Keratinocyte (primary cell): ENCODE measurements at regions not wholly inside any gene's neighbourhood (a gene's known extent, or its start where the extent isn't known, plus 50 kb on each side); places are given as distances from the start of the nearest gene placed in this dataset.

Experiments used
- DNase-seq: peaks from one replicate; pipeline ENCODE4 v3.0.0-alpha.2; 2011; ENCODE audit warnings: low read depth, missing footprints, low spot score
- FAIRE-seq: peaks from 2 replicates; lab custom pipeline; 2011; peaks lifted over from hg19 to GRCh38; lab: Jason Lieb, UNC
- H2AFZ ChIP-seq: 2 replicates; pipeline ENCODE4 v1.6.0; 2012; ENCODE audit warnings: low read length, control low read depth, inconsistent platforms; ENCODE audit not compliant: control insufficient read depth
- H3K27ac ChIP-seq: 2 replicates; pipeline ENCODE4 v1.5.1; 2011; ENCODE audit warnings: low read length; ENCODE audit not compliant: control insufficient read depth, insufficient read depth
- H3K27me3 ChIP-seq: 3 replicates; pipeline ENCODE4 v1.6.0; 2011; ENCODE audit warnings: low read length; ENCODE audit not compliant: control insufficient read depth, insufficient read depth; ENCODE audit errors: extremely low read depth
- H3K36me3 ChIP-seq, 2 experiments: 2 replicates in 1 of 2; 3 replicates in 1 of 2; pipeline ENCODE4 v1.5.1; 2011; ENCODE audit warnings: low read length in 2 of 2, mild to moderate bottlenecking in 1 of 2; ENCODE audit not compliant: control insufficient read depth in 2 of 2, insufficient read depth in 2 of 2; ENCODE audit errors: extremely low read depth in 1 of 2
- H3K4me1 ChIP-seq: 3 replicates; pipeline ENCODE4 v1.5.1; 2011; ENCODE audit warnings: low read length; ENCODE audit not compliant: control insufficient read depth, insufficient read depth; ENCODE audit errors: extremely low read depth
- H3K4me2 ChIP-seq: 3 replicates; pipeline ENCODE4 v1.6.0; 2011; ENCODE audit warnings: low read depth, low read length; ENCODE audit not compliant: control insufficient read depth, insufficient read depth; ENCODE audit errors: extremely low read depth
- H3K4me3 ChIP-seq, 3 experiments: fragments of 200-600 bp in 1 of 3; sonication (generic) in 1 of 3; 2 replicates in 2 of 3; 3 replicates in 1 of 3; pipeline ENCODE4 v1.5.1; 2011 to 2016; ENCODE audit warnings: low read length in 3 of 3, mild to moderate bottlenecking in 3 of 3, control low read depth in 2 of 3, inconsistent platforms in 1 of 3, low read depth in 1 of 3, mixed read lengths in 1 of 3, mixed run types in 1 of 3, moderate library complexity in 1 of 3; ENCODE audit not compliant: control insufficient read depth in 2 of 3, insufficient read depth in 2 of 3; ENCODE audit errors: extremely low read depth in 1 of 3
- H3K79me2 ChIP-seq: 2 replicates; pipeline ENCODE4 v1.6.0; 2012; ENCODE audit warnings: low read length; ENCODE audit not compliant: control insufficient read depth, insufficient read depth
- H3K9ac ChIP-seq: 3 replicates; pipeline ENCODE4 v1.6.0; 2011; ENCODE audit warnings: low read length; ENCODE audit not compliant: control insufficient read depth, insufficient read depth; ENCODE audit errors: extremely low read depth
- H3K9me1 ChIP-seq: 3 replicates; pipeline ENCODE4 v1.6.0; 2011; ENCODE audit warnings: low read length; ENCODE audit not compliant: control insufficient read depth, insufficient read depth; ENCODE audit errors: extremely low read depth
- H3K9me3 ChIP-seq: 2 replicates; pipeline ENCODE4 v1.5.1; 2012; ENCODE audit warnings: low read depth, low read length; ENCODE audit not compliant: control insufficient read depth
- H4K20me1 ChIP-seq: 3 replicates; pipeline ENCODE4 v1.6.0; 2011; ENCODE audit warnings: low read length; ENCODE audit not compliant: control insufficient read depth, insufficient read depth; ENCODE audit errors: extremely low read depth
- EZH2 ChIP-seq: IDR thresholded peaks from one replicate; pipeline ENCODE4 v1.6.1; 2012; ENCODE audit warnings: inconsistent platforms, mild to moderate bottlenecking, low read length, moderate library complexity
- dilution Hi-C: fragments of 300-500 bp; cut with MboI; formaldehyde crosslinking; loops from one replicate; pipeline ENCODE4 v1.7.0; 2020; ENCODE audit warnings: low sequenced_read_pairs; ENCODE audit not compliant: extremely low pct_ligation_motif_present
- TF ChIP-seq, protein P1 (sequence below), 3 experiments: IDR thresholded peaks in 1 of 3; conservative IDR thresholded peaks in 1 of 3; optimal IDR thresholded peaks in 1 of 3; 2 replicates in 2 of 3; 3 replicates in 1 of 3; pipeline versions ENCODE3 to v1.5.1; 2011; ENCODE audit warnings: low read length in 3 of 3, mild to moderate bottlenecking in 3 of 3, moderate library complexity in 2 of 3, control low read depth in 1 of 3, inconsistent platforms in 1 of 3; ENCODE audit not compliant: insufficient read depth in 2 of 3; ENCODE audit errors: extremely low read depth in 1 of 3

DNA sequence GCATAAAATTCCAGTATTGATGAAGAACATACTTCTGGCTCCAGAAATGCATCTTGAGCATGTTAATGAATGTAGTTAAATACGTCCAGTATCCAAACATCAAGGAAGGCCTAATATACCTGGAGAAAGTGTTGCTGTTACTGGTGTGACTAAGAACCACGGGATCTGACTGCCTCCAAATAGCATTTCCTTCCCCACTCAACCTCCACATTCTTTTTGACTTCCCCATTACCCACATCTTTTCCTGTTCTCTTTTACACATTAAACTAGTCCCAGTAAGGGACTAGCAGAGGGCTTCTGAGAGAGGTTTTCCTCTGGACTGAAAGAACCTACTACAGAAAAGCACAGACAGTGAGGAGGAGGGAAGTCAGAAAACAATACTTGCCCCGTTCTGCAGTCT, 482.8 kb upstream of the HTR2C start:
- no peak overlapping the region for H3K4me2 ChIP-seq
- no peak for TF ChIP-seq EZH2
- TF ChIP-seq, protein P1, sequence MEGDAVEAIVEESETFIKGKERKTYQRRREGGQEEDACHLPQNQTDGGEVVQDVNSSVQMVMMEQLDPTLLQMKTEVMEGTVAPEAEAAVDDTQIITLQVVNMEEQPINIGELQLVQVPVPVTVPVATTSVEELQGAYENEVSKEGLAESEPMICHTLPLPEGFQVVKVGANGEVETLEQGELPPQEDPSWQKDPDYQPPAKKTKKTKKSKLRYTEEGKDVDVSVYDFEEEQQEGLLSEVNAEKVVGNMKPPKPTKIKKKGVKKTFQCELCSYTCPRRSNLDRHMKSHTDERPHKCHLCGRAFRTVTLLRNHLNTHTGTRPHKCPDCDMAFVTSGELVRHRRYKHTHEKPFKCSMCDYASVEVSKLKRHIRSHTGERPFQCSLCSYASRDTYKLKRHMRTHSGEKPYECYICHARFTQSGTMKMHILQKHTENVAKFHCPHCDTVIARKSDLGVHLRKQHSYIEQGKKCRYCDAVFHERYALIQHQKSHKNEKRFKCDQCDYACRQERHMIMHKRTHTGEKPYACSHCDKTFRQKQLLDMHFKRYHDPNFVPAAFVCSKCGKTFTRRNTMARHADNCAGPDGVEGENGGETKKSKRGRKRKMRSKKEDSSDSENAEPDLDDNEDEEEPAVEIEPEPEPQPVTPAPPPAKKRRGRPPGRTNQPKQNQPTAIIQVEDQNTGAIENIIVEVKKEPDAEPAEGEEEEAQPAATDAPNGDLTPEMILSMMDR (optimal IDR thresholded peaks at IDR 0.05 in 1 of 3, IDR thresholded peaks at IDR 0.05 in 1 of 3, conservative IDR thresholded peaks at IDR 0.05 in 1 of 3; ENCODE audit: extremely low read depth in 1 of 3, insufficient read depth in 2 of 3, low read length in 3 of 3) = no peak
- H3K9me1 ChIP-seq = no peaks in the 10 kb centered on the region
- no peak for FAIRE-seq
- H3K79me2 ChIP-seq = no peaks in the 10 kb centered on the region
- no peaks in the 10 kb centered on the region for H3K36me3 ChIP-seq
- no peak overlapping the region for H2AFZ ChIP-seq
- dilution Hi-C loops = no loop called here
- no peaks in the 10 kb centered on the region for H3K27me3 ChIP-seq
- H4K20me1 ChIP-seq = no peaks in the 10 kb centered on the region
- H3K4me1 ChIP-seq = no peaks in the 10 kb centered on the region
- no peak for DNase-seq
- no peak overlapping the region for H3K9ac ChIP-seq
- H3K9me3 ChIP-seq = no peaks in the 10 kb centered on the region
- H3K4me3 ChIP-seq = no peak overlapping the region
- no peak overlapping the region for H3K27ac ChIP-seq

DNA sequence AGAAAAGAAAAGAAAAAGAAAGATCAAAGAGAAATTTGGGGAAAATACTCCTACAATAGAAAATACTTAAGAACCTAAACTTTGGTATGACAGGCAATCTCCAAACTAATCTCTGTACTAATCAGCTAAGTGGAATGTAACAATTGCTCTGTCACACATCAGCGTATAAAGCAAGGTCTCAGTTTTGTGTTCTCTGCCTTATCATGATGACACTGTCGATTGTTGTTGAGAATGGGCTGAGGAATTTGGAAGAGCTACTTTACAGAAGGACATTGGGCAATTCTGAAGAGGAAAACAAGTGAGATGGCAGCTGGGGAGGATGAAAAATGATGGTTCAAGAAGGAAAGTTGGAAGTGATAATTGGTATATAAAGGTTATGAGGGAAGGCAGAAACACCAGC, 486.0 kb upstream of the HTR2C start:
- Histone ChIP-seq H3K4me3 (no peak overlapping the region), H3K9ac (no peak overlapping the region), H3K79me2 (no peaks in the 10 kb centered on the region), H3K4me1 (no peaks in the 10 kb centered on the region), H3K4me2 (no peak overlapping the region), H4K20me1 (no peaks in the 10 kb centered on the region), H2AFZ (no peak overlapping the region), H3K9me1 (no peaks in the 10 kb centered on the region), H3K9me3 (no peaks in the 10 kb centered on the region), H3K36me3 (no peaks in the 10 kb centered on the region), H3K27ac (no peak overlapping the region), H3K27me3 (no peaks in the 10 kb centered on the region)
- no peak for FAIRE-seq
- DNase-seq = no peak
- TF ChIP-seq, protein P1 (optimal IDR thresholded peaks at IDR 0.05 in 1 of 3, IDR thresholded peaks at IDR 0.05 in 1 of 3, conservative IDR thresholded peaks at IDR 0.05 in 1 of 3; ENCODE audit: extremely low read depth in 1 of 3, insufficient read depth in 2 of 3, low read length in 3 of 3) = no peak
- no peak for TF ChIP-seq EZH2
- dilution Hi-C loops = no loop called here
